PC-3 (cell line): ENCODE measurements at regions not wholly inside any gene's neighbourhood (a gene's known extent, or its start where the extent isn't known, plus 50 kb on each side); places are given as distances from the start of the nearest gene placed in this dataset.

ENCODE experiments used
- ATAC-seq: fragments of 200-7000 bp; cut with Tn5 transposase; 2 replicates; pipeline ENCODE4 v1.9.1; 2020; ENCODE audit warnings: mild to moderate bottlenecking, moderate library complexity
- BruUV-seq: library from RNA; stranded (reverse); fragments of 400-500 nt; replicated peaks from 2 replicates; lab custom pipeline; 2021; lab: Mats Ljungman, UMichigan
- CTCF ChIA-PET: fragments of 300-600 bp; sonication (Branson Sonifier 250); formaldehyde crosslinking; loops from one replicate; lab custom pipeline; 2022; ENCODE audit warnings: antibody characterized with exemption; lab: Charles Lee
- POLR2A ChIA-PET: fragments of 300-600 bp; sonication (Branson Sonifier 250); formaldehyde crosslinking; loops from one replicate; lab custom pipeline; 2022; ENCODE audit warnings: antibody characterized with exemption; ENCODE audit not compliant: unreplicated experiment; lab: Charles Lee
- DNase-seq: peaks from one replicate; pipeline ENCODE4 v3.0.0-alpha.2; 2015
- H2AFZ ChIP-seq: fragments of 300-600 bp; sonication (generic); 2 replicates; pipeline ENCODE4 v1.6.0; 2016; ENCODE audit warnings: antibody characterized with exemption, low read length
- H3F3A ChIP-seq: fragments of 300-600 bp; sonication (generic); one replicate; pipeline ENCODE4 v1.6.0; 2017; ENCODE audit warnings: antibody characterized with exemption, low read length, control low read depth, mild to moderate bottlenecking; ENCODE audit not compliant: unreplicated experiment
- H3K27ac ChIP-seq: fragments of 300-600 bp; sonication (generic); 2 replicates; pipeline ENCODE4 v1.5.1; 2016; ENCODE audit warnings: mild to moderate bottlenecking, low read length
- H3K27me3 ChIP-seq: fragments of 300-600 bp; sonication (generic); 2 replicates; pipeline ENCODE4 v1.6.1; 2016; ENCODE audit warnings: low read length, mixed read lengths
- H3K36me3 ChIP-seq: fragments of 300-600 bp; sonication (generic); 2 replicates; pipeline ENCODE4 v1.6.1; 2016; ENCODE audit warnings: low read depth, mixed run types, low read length, mixed read lengths
- H3K4me1 ChIP-seq: fragments of 300-600 bp; sonication (generic); 2 replicates; pipeline ENCODE4 v1.5.1; 2016; ENCODE audit warnings: low read length; ENCODE audit not compliant: insufficient read depth
- H3K4me2 ChIP-seq: fragments of 300-600 bp; sonication (generic); 2 replicates; pipeline ENCODE4 v1.6.0; 2016; ENCODE audit warnings: low read length
- H3K4me3 ChIP-seq: fragments of 300-600 bp; sonication (generic); 2 replicates; pipeline ENCODE4 v1.5.1; 2016; ENCODE audit warnings: mild to moderate bottlenecking, low read length, mixed read lengths
- H3K79me2 ChIP-seq: fragments of 300-600 bp; sonication (generic); 2 replicates; pipeline ENCODE4 v1.6.1; 2017; ENCODE audit warnings: low read length, mixed read lengths
- H3K9ac ChIP-seq: fragments of 300-600 bp; sonication (generic); 2 replicates; pipeline ENCODE4 v1.6.0; 2016; ENCODE audit warnings: mild to moderate bottlenecking, low read length
- H3K9me2 ChIP-seq: fragments of 300-600 bp; sonication (generic); replicated peaks from 2 replicates; pipeline ENCODE4 v1.6.1; 2016; ENCODE audit warnings: mixed run types, low read length, mixed read lengths
- H3K9me3 ChIP-seq: fragments of 300-600 bp; sonication (generic); 2 replicates; pipeline ENCODE4 v1.6.1; 2016; ENCODE audit warnings: low read length, mixed read lengths
- H4K20me1 ChIP-seq: fragments of 300-600 bp; sonication (generic); 2 replicates; pipeline ENCODE4 v1.6.1; 2016; ENCODE audit warnings: low read length, mixed read lengths
- CTCF ChIP-seq: fragments of 300-600 bp; sonication (generic); conservative IDR thresholded peaks from 2 replicates; pipeline ENCODE4 v1.5.1; 2017; ENCODE audit warnings: antibody characterized with exemption, low read depth, mild to moderate bottlenecking, low read length
- EZH2 ChIP-seq: fragments of 300-600 bp; sonication (generic); IDR thresholded peaks from one replicate; pipeline ENCODE4 v1.6.1; 2017; ENCODE audit warnings: antibody characterized with exemption, mild to moderate bottlenecking, low read length; ENCODE audit not compliant: unreplicated experiment
- EZH2phosphoT487 ChIP-seq: fragments of 300-600 bp; sonication (generic); IDR thresholded peaks from 2 replicates; pipeline ENCODE4 v1.6.1; 2018; ENCODE audit warnings: mild to moderate bottlenecking, antibody characterized with exemption, low read length, borderline replicate concordance
- intact Hi-C: fragments of 100-400 bp; cut with micrococcal nuclease; formaldehyde crosslinking; loops from 2 replicates; pipeline ENCODE4 v1.9.0; 2023

- no peak overlapping the region for H3K9ac ChIP-seq
- H3K79me2 ChIP-seq: no peaks in the 10 kb centered on the region
- ATAC-seq (no peak), DNase-seq (no peak)
- intact Hi-C loops: no loop called here
- TF ChIP-seq EZH2phosphoT487 (no peak), EZH2 (no peak), CTCF (no peak)
- no peaks in the 10 kb centered on the region for H3K9me2 ChIP-seq
- H2AFZ ChIP-seq: no peak overlapping the region
- no peaks in the 10 kb centered on the region for H3K4me1 ChIP-seq
- no peaks in the 10 kb centered on the region for H3K27me3 ChIP-seq
- POLR2A ChIA-PET: no interaction called here
- no peak overlapping the region for H3K27ac ChIP-seq
- no peaks in the 10 kb centered on the region for H3K36me3 ChIP-seq
- H3K4me2 ChIP-seq: no peak overlapping the region
- CTCF ChIA-PET: no interaction called here
- no peaks in the 10 kb centered on the region for H3F3A ChIP-seq
- H3K4me3 ChIP-seq: no peak overlapping the region
- no peaks in the 10 kb centered on the region for H3K9me3 ChIP-seq
- no TSS peak for BruUV-seq
- H4K20me1 ChIP-seq: no peaks in the 10 kb centered on the region
Observed at GRCh38 chr3:59380146-59380545, 330.3 kb upstream of the CFAP20DC start.

- H3K79me2 ChIP-seq: no peaks in the 10 kb centered on the region
- no peaks in the 10 kb centered on the region for H4K20me1 ChIP-seq
- no peak overlapping the region for H3K4me3 ChIP-seq
- H3K27ac ChIP-seq: no peak overlapping the region
- H2AFZ ChIP-seq: no peak overlapping the region
- H3K9ac ChIP-seq: no peak overlapping the region
- no peaks in the 10 kb centered on the region for H3K9me3 ChIP-seq
- no peak overlapping the region for H3K4me2 ChIP-seq
- TF ChIP-seq EZH2 (no peak), EZH2phosphoT487 (no peak), CTCF (no peak)
- no peaks in the 10 kb centered on the region for H3K4me1 ChIP-seq
- intact Hi-C loops: no loop called here
- DNase-seq: no peak
- no peaks in the 10 kb centered on the region for H3K27me3 ChIP-seq
- no TSS peak for BruUV-seq
- H3K9me2 ChIP-seq: no peaks in the 10 kb centered on the region
- H3K36me3 ChIP-seq: no peaks in the 10 kb centered on the region
- ChIA-PET POLR2A (no interaction called here), CTCF (interaction anchor here (0.6 kb wide), 1 partner anchor 34 kb away, joined by 3 read pairs; no protein-coding TSS in a partner anchor)
- ATAC-seq: no peak
- H3F3A ChIP-seq: no peaks in the 10 kb centered on the region
Observed at GRCh38 chr3:59374818-59375211, 325.0 kb upstream of the CFAP20DC start.

GRCh38 chr3:59374091-59374817, 324.4 kb upstream of the CFAP20DC start:
- CTCF ChIA-PET: interaction anchor here (0.6 kb wide), 1 partner anchor 35 kb away, joined by 3 read pairs; no protein-coding TSS in a partner anchor

More at GRCh38 chr3:59374091-59374817, 324.4 kb upstream of the CFAP20DC start:
- no peak for ATAC-seq
- no peak overlapping the region for H2AFZ ChIP-seq
- H3K4me3 ChIP-seq: no peak overlapping the region
- no peaks in the 10 kb centered on the region for H3K27me3 ChIP-seq
- intact Hi-C loops: no loop called here
- no peak overlapping the region for H3K4me2 ChIP-seq
- H3K9me3 ChIP-seq: no peaks in the 10 kb centered on the region
- POLR2A ChIA-PET: no interaction called here
- H3F3A ChIP-seq: no peaks in the 10 kb centered on the region
- H3K27ac ChIP-seq: no peak overlapping the region
- no peaks in the 10 kb centered on the region for H3K4me1 ChIP-seq
- TF ChIP-seq EZH2phosphoT487 (no peak), CTCF (no peak), EZH2 (no peak)
- DNase-seq: no peak
- H3K79me2 ChIP-seq: no peaks in the 10 kb centered on the region
- H3K36me3 ChIP-seq: no peaks in the 10 kb centered on the region
- no TSS peak for BruUV-seq
- H4K20me1 ChIP-seq: no peaks in the 10 kb centered on the region
- no peak overlapping the region for H3K9ac ChIP-seq
- no peaks in the 10 kb centered on the region for H3K9me2 ChIP-seq
